RCC 7860 (cell line): ENCODE measurements at regions not wholly inside any gene's neighbourhood (a gene's known extent, or its start where the extent isn't known, plus 50 kb on each side); places are given as distances from the start of the nearest gene placed in this dataset.
"Not testable (repeated sequence)": the region's sequence is repeated elsewhere in the genome, so short reads cannot be mapped to it uniquely, and the experiment has no call there.

Experiments used
- DNase-seq: peaks from one replicate; pipeline ENCODE4 v3.0.0-alpha.2; 2015; ENCODE audit warnings: low spot score
- FAIRE-seq: peaks from 2 replicates; lab custom pipeline; 2012; peaks lifted over from hg19 to GRCh38; lab: Jason Lieb, UNC

- no peak for FAIRE-seq
- no peak for DNase-seq
Measured at GRCh38 chr7:113784316-113784715, 134.5 kb downstream of the PPP1R3A start.

GRCh38 chr7:113783403-113783802, 135.4 kb downstream of the PPP1R3A start:
- FAIRE-seq (no peak), DNase-seq (no peak)

- DNase-seq: no peak
- FAIRE-seq: no peak
Measured at GRCh38 chr7:113775804-113776203, 143.0 kb downstream of the PPP1R3A start.

DNA sequence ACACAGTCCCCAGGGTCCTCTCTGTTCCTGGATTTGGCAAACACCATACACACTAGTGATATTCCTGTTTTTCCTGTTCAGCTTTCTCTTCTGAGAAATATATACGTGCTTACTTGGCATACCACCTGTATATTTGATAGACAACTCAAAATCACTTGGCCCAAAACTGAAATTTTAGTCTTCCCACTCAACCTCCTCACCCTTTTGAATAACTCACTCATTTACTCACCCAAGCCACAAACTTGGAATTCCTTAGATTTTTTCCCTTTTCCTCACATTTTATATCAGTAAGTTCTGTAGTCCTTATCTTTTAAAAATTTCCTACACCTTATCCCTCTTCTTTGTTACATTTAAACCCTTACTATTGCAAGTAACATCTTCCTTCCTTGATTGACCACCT, 143.4 kb downstream of the PPP1R3A start:
- FAIRE-seq: no peak
- no peak for DNase-seq

DNA sequence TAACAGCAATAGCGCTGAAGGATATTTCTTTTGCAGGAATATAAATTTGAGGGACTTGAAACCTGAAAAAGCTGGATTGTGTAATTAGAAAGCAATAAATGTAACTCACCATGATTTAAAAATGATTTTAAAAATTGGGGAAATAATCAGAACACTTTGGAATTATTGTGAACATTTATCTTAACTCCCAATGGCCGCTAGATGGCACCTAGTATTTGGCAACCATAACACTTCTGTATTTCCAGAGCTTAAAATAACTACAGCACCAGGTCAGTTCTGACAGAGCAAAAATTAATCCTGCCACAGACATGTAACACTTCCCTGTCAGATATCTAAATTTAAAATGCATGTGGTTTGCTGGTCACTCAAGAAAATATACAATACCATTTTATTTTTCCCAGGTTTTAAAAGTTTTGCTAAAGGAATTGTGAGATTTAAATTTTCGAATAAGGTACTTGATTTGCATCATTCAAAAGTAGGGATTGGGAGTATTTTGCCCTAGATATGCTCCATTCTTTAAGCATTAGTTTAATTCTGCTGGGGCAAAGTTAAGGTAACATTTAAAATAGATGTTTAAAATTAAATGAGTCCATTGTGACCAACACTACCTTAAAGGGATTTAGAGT, 144.5 kb downstream of the PPP1R3A start:
- FAIRE-seq: peak; percentile 81
- DNase-seq: peak; percentile 45

- no peak for FAIRE-seq
- no peak for DNase-seq
Measured at GRCh38 chr7:113770146-113770738, 148.6 kb downstream of the PPP1R3A start.

DNA sequence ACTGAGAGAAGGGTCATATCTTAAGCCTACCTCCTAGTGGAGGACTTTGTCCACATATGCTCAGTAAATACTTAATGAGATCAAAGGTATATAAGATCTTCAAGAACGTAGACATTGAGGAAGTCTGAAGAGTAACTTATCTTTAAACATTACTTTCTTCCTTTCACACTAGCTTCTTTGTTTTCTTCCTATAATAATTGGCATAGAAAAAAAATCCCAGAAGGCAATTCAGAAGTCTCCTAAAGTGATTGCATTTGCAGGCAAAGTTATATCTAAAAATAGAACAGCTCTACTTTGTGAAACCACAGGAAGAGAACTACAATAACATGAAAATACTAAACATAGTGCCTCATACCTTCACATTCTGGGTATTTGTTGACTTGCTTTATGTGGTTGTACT, 150.4 kb downstream of the PPP1R3A start:
- FAIRE-seq: no peak
- no peak for DNase-seq

DNA sequence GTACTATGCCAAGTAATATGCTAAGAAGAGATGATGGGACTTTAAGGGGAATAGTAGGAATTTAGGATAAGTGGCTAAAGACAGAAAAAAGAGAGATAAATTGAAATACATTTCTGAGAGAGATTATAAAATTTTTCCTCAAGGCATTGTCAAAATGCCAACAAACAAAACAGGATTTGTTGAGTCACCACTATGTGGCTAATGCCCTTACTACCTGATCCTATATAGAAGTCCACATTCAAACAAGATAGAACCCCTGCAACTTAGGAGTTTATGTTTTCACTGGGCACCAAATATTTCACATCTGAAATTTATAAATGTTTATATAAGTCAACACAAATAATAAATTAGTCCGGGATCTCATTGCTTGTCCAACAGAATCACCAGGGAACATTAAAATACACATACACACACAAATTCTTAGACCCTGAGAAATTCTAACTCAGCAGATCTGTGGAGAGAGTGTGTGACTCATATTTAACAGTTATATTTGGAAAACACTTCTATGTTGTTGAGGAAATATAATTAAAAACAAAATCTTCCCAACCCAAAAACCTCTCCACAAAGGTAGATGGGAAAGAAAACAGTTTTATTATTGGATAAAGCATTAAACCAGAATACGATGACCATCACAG, 154.3 kb downstream of the PPP1R3A start:
- DNase-seq (no peak), FAIRE-seq (no peak)

- DNase-seq (no peak), FAIRE-seq (no peak)
Measured at GRCh38 chr7:113763226-113763625, 155.6 kb downstream of the PPP1R3A start.

DNA sequence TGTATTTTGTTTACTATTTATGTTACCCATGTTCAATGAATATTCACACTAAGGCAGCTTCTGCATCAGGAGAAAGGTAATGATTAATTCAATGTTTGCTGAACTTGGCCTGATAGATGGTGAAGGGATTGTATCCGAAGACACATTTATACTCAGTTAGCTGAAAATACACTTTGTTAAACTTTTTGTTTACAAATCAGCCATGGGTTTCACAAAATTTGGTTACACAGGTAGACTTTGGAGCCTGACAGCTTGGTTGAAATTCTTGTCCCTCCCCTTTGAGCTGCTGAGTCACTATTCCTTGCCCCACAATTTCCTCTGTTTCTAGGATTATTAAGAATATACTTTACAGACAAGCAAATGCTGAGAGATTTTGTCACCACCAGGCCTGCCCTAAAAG, 162.6 kb downstream of the PPP1R3A start:
- no peak for DNase-seq
- FAIRE-seq: no peak

- DNase-seq (no peak), FAIRE-seq (no peak)
Measured at GRCh38 chr7:113752689-113753088, 166.1 kb downstream of the PPP1R3A start.

DNA sequence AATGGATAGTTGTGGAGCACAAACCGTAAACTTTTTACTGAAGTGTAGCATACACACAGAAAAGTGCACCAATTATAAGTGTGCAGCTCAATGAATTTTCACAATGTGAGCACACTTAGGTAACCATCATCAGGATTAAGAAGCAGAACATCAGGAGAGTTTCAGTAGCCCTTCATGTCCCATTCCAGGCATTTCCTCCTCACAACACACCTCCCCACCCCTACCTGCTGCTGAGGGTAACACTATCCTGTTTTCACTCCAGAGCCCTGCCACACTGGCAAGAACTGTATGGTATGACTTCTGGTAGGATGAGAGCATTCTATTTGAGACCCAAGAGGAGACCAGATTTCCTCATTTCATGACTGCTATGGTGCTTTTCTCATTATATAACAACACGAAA, 166.5 kb downstream of the PPP1R3A start:
- no peak for DNase-seq
- no peak for FAIRE-seq

GRCh38 chr7:113751547-113751946, 167.3 kb downstream of the PPP1R3A start:
- FAIRE-seq: no peak

GRCh38 chr7:113748385-113748784, 170.4 kb downstream of the PPP1R3A start:
- not testable (repeated sequence) for DNase-seq, FAIRE-seq

More at GRCh38 chr7:113751547-113751946, 167.3 kb downstream of the PPP1R3A start:
- DNase-seq: no peak

- not testable (repeated sequence) for FAIRE-seq, DNase-seq
Measured at GRCh38 chr7:113742946-113743431, 175.8 kb downstream of the PPP1R3A start.

DNA sequence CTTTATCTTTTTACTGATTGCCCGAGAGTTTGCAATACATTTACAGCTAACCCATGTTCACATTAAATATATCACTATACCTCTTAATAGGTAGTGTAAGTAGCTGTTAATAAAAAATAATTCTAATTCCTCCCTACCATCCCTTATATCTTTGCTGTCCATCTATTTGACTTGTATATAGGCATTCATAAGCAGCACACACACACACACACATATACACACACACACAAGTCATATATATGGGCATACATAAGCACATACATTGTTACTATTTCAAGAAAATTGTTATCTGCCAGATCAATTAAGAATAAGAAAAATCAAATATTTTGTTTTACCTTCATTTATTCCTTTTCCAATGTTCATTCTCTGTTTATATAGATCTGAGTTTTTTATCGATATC, 176.4 kb downstream of the PPP1R3A start:
- FAIRE-seq: no peak
- DNase-seq: no peak

GRCh38 chr7:113731571-113731970, 187.2 kb downstream of the PPP1R3A start:
- DNase-seq (no peak), FAIRE-seq (no peak)

GRCh38 chr7:113730309-113730955, 188.4 kb downstream of the PPP1R3A start:
- DNase-seq (peak; percentile 87), FAIRE-seq (peak; percentile 99)

DNA sequence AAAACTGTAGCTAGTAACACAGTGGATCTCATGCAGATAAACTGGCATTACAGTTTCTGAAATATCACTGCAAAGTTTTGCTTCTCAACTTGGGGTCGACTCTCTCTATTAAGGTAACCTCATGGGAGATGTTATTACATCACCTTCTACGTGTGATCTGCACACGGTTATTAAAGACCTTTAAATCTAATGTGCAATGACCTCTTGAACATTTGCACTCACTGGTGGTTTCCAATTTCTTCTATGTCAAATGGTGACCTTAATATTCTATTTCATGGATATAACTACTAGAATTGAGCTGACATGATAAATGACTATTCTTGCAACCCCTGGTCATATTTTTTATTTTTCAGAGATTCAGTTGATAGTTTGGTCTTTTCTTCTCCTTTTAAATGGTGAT, 191.3 kb downstream of the PPP1R3A start:
- FAIRE-seq: no peak
- no peak for DNase-seq

DNA sequence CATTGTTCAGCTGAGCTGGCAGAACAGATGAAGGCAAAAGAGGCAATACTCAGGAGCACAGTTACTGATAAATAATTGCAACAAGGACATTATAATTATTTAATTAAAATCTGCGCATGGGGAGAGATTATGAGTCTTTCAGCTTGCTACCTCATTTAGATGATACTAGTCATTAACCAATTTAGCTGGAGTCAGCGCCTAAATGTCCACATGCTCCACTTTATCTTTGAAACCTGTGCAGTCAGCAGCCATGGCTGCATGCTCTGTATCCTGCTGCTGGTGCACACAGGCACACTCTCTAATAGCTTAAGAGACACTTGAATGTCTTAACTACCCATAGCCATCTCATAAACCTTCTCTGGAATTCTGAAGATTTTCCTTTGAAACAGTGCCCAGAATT, 196.8 kb downstream of the PPP1R3A start:
- FAIRE-seq (no peak), DNase-seq (no peak)

DNA sequence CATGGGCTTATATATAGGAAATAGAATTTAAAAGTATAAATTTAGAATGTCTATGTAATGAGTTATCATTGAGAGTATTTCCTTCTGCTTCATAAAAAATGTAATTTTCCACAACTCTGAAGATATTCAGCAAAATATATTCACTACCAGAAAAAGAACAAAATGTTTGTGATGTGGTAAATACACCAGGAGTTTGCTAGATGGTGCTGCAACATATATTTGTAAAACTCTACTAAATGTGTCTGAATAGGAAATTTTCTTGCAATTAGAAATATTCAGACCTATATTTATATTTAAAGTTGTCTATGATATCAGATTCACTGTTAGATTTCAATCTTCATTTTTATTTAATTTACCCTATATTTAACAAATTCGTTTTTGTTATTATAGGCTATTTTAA, 201.1 kb downstream of the PPP1R3A start:
- FAIRE-seq (no peak), DNase-seq (no peak)
